GM20000 (cell line): ENCODE measurements at regions not wholly inside any gene's neighbourhood (a gene's known extent, or its start where the extent isn't known, plus 50 kb on each side); places are given as distances from the start of the nearest gene placed in this dataset.

ENCODE experiments used
- DNase-seq: peaks from one replicate; pipeline ENCODE4 v3.0.0; 2012; ENCODE audit warnings: low spot score
- TF ChIP-seq, protein P1 (sequence below): IDR thresholded peaks from 2 replicates; pipeline ENCODE4 v1.5.1; 2012; ENCODE audit warnings: mild to moderate bottlenecking, control low read depth; ENCODE audit errors: extremely low read depth, missing control alignments

DNA sequence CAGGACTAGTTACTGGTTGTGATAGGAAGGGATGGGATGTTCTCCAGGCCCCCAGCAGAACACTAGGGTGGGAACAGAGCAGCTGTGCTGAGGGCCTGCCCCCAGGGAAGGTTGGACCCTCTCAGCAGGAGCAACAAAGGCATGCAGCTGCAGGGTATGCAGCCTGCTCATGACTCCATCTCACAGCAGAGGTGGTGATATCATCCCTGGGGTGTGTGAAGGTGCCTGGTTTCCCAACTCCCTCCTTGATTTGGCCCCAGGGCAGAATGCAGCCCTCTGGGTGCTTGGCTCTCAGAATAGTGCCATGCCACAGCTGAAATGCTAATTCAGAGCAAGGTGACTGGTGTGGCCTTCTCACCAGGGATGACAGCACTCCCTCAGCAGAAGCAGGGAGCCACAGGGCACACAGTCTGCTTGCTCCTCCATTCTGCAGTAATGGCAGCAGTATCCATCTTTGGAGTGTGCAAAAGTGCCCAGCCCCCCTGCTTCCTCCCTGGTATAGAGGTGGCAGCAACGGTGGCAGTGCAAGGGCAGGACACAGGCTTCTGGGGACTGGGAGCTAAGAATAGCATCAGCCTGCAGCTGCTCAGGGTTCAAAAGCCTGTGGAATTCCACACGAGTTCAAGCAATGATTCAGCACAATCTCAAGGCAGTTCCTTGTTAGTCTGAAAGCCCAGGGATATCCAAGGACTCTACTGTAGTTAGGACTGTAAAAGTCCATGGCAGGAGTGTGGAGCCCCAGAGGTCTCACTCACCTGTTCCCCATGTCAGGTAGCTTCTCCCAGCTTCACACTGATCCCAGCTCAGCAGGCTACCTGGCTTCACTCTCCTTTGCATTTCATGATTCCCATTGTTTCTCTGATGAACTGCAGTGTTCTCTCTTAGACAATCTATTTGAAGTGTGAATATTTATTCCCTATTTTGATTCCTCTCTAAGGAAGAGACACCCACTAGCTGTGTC lies 298.1 kb upstream of the FOXG1 start:
- no peak for DNase-seq
- TF ChIP-seq, protein P1, sequence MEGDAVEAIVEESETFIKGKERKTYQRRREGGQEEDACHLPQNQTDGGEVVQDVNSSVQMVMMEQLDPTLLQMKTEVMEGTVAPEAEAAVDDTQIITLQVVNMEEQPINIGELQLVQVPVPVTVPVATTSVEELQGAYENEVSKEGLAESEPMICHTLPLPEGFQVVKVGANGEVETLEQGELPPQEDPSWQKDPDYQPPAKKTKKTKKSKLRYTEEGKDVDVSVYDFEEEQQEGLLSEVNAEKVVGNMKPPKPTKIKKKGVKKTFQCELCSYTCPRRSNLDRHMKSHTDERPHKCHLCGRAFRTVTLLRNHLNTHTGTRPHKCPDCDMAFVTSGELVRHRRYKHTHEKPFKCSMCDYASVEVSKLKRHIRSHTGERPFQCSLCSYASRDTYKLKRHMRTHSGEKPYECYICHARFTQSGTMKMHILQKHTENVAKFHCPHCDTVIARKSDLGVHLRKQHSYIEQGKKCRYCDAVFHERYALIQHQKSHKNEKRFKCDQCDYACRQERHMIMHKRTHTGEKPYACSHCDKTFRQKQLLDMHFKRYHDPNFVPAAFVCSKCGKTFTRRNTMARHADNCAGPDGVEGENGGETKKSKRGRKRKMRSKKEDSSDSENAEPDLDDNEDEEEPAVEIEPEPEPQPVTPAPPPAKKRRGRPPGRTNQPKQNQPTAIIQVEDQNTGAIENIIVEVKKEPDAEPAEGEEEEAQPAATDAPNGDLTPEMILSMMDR, result no peak

DNA sequence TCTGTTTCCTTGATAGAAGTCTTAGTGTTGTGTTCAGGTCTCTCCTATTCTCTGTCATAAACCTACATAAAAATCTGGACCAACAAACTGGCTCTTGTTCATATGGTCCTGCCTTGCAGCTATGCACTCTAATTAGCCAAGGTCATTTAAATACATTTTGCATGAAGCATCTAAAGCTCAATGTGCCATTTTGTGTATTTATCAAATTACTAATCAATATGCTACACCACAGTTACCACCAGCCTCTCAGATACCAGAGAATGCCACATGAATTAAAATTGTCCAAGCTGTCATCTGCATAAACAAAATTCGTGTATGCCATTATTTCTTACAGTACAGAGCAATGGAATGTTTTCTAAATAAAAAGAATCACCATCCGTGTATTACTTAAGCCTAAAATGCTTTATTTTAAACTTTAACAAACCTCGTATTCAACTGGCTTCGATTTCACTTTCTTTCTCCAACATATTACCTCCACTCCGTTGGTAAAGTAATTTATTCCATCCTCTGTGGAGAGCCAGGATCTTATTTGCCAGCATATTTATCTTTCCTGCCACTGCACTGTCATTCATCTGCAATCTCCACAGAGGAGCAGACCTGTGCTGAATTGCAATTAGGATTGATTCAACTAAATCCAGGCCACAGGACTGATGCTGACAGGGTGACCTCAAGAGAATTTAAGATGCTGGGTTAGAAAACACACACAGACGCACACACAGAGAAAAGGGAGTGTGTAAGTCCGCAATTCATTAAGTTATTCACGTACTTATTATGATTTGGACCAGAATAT lies 284.1 kb upstream of the FOXG1 start:
- TF ChIP-seq, protein P1, result no peak
- no peak for DNase-seq

DNA sequence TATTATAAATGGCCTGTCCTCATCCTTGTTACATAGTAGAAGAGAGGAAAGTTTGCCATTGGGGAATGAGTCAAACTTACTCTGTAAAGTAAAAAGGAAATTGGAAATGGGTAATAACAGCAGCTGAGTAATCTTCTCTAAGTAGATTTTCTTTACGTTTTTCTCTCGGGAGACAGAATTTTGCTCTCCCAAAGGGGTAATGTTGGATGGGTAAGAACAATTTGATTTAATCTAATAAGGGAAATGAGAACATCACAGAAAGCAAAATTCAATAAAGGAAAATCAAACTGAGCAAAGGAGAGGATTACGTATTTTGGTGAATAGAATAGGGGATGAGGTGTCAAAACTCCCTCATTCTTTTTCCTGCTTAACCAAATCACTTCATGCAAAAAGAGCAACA lies 283.1 kb upstream of the FOXG1 start:
- TF ChIP-seq, protein P1, result no peak
- no peak for DNase-seq

DNA sequence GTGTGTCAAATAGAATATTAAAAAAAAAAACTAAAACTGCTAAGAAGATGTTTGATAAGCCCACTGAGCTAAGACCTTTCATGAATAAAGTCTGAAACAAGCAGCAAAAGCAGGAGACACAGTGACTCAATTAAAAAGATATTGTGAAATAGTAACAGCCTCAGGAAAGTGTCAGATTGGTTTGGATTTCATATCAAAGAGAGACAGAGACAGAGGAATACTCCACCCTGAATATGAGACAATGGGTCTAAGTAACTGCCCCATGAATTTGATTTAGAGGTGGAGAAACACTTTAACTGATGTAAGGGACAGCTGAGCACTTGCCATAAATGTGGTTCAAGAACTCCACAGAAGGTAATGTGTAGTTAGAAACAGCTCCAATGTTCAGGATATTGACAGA lies 277.9 kb upstream of the FOXG1 start:
- TF ChIP-seq, protein P1, result no peak
- no peak for DNase-seq

DNA sequence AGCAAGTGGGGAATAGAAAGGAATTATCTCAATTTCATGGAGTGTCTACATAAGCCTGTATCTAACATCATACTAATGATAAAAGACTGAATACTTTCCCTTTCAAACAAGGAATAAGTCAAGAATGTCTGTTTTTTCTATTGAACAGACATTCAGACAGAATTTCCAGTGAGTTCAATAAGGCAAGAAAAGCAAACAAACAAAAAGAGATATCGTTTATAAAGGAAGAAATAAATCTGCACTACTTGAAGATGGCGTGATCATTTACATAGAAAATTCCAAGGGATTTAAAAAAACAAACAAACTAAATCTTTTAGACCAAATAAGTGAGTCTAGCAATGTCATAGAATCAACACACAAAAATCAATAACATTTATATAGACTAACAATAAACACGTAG lies 273.1 kb upstream of the FOXG1 start:
- DNase-seq, result no peak
- TF ChIP-seq, protein P1, result no peak

DNA sequence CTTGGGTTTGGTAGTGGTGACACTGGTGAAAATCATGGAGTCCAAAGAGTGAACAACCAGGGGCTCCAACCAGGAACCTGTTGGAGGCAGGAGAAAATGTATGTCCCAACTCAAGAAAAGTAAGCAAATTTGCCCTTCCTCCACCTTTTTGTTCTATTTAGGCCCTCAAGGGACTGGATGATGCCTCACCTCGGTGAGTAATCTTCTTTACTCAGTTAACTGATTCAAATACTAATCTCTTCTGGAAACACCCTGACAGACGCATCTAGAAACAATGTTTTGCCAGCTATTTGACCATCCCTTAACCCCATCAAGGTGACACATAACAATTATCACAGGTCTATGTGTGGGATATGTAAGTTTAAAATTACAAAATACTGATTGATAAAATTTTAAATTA lies 272.4 kb upstream of the FOXG1 start:
- TF ChIP-seq, protein P1, result no peak

DNA sequence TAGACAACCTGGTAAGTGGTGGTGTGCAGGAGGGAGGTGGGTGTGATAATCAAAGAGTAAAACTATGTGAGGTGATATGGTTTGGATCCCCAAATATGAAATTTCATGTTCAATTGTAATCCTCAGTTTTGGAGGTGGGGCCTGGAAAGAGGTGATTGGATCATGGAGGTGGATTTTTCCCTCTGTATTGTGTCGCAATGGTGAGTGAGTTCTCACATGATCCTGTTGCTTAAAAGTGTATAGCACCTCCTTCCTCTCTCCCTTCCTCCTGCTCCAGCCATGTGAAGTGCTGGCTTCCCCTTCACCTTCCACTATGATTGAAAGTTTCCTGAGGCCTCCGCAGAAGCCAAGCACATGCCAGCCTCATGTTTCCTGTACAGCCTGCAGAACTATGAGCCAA lies 270.2 kb upstream of the FOXG1 start:
- no peak for DNase-seq

More for the DNA sequence above, 272.4 kb upstream of the FOXG1 start:
- DNase-seq, result no peak

More for the DNA sequence above, 270.2 kb upstream of the FOXG1 start:
- TF ChIP-seq, protein P1, result no peak
